HUES6 (cell line): ENCODE measurements at regions not wholly inside any gene's neighbourhood (a gene's known extent, or its start where the extent isn't known, plus 50 kb on each side); places are given as distances from the start of the nearest gene placed in this dataset.

ENCODE experiments used
- H3K27ac ChIP-seq: 2 replicates; pipeline ENCODE4 v1.7.0; 2013; ENCODE audit warnings: low read depth, mild to moderate bottlenecking, low read length, inconsistent platforms
- H3K27me3 ChIP-seq: 2 replicates; pipeline ENCODE4 v1.6.1; 2013; ENCODE audit warnings: low read length; ENCODE audit not compliant: control insufficient read depth, insufficient read depth
- H3K36me3 ChIP-seq: 2 replicates; pipeline ENCODE4 v1.6.1; 2013; ENCODE audit warnings: low read length; ENCODE audit not compliant: control insufficient read depth, insufficient read depth
- H3K4me1 ChIP-seq: 2 replicates; pipeline ENCODE4 v1.6.1; 2013; ENCODE audit warnings: low read length; ENCODE audit not compliant: control insufficient read depth, insufficient read depth
- H3K4me3 ChIP-seq: 2 replicates; pipeline ENCODE4 v1.5.1; 2013; ENCODE audit warnings: low read depth, low read length
- H3K9ac ChIP-seq: one replicate; pipeline ENCODE4 v1.6.1; 2013; ENCODE audit warnings: mild to moderate bottlenecking, low read length
- H3K9me3 ChIP-seq: 2 replicates; pipeline ENCODE4 v1.6.1; 2013; ENCODE audit warnings: low read depth, low read length; ENCODE audit not compliant: control insufficient read depth, insufficient read depth

- Histone ChIP-seq H3K4me1 (no peaks in the 10 kb centered on the region), H3K9ac (no peak overlapping the region), H3K27me3 (no peaks in the 10 kb centered on the region), H3K9me3 (no peaks in the 10 kb centered on the region), H3K27ac (no peak overlapping the region), H3K36me3 (no peaks in the 10 kb centered on the region), H3K4me3 (no peak overlapping the region)
Observed at GRCh38 chr15:87167706-87168105, 1088.0 kb downstream of the AGBL1 start.

DNA sequence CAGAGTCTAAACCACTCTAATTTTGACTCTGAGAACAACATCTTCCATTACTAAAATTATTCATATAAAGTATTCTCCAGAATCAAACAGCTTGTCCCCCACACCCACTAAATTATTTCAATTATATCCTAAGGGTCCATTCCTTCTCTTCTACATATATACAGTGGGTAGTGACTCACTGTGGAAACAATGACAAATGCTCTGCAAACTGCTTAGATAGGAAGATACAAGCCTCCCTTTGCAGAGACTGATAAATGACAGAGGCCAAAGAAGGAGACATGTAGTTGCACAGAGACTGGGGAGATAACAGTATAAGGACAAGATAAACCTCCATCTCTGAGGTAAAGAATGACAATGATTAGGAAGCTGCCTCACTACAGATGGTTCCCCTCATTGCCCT is 1087.4 kb downstream of the AGBL1 start:
- Histone ChIP-seq H3K4me3 (no peak overlapping the region), H3K27ac (no peak overlapping the region), H3K4me1 (no peaks in the 10 kb centered on the region), H3K9me3 (no peaks in the 10 kb centered on the region), H3K36me3 (no peaks in the 10 kb centered on the region), H3K9ac (no peak overlapping the region), H3K27me3 (no peaks in the 10 kb centered on the region)

- no peak overlapping the region for H3K4me3 ChIP-seq
- H3K9me3 ChIP-seq: no peaks in the 10 kb centered on the region
- no peaks in the 10 kb centered on the region for H3K27me3 ChIP-seq
- no peak overlapping the region for H3K9ac ChIP-seq
- H3K36me3 ChIP-seq: no peaks in the 10 kb centered on the region
- H3K4me1 ChIP-seq: no peaks in the 10 kb centered on the region
- H3K27ac ChIP-seq: no peak overlapping the region
Observed at GRCh38 chr15:87155771-87156170, 1076.1 kb downstream of the AGBL1 start.

GRCh38 chr15:87154761-87155160 is 1075.1 kb downstream of the AGBL1 start:
- Histone ChIP-seq H3K27me3 (no peaks in the 10 kb centered on the region), H3K4me1 (no peaks in the 10 kb centered on the region), H3K9me3 (no peaks in the 10 kb centered on the region), H3K4me3 (no peak overlapping the region), H3K9ac (no peak overlapping the region), H3K27ac (no peak overlapping the region), H3K36me3 (no peaks in the 10 kb centered on the region)

DNA sequence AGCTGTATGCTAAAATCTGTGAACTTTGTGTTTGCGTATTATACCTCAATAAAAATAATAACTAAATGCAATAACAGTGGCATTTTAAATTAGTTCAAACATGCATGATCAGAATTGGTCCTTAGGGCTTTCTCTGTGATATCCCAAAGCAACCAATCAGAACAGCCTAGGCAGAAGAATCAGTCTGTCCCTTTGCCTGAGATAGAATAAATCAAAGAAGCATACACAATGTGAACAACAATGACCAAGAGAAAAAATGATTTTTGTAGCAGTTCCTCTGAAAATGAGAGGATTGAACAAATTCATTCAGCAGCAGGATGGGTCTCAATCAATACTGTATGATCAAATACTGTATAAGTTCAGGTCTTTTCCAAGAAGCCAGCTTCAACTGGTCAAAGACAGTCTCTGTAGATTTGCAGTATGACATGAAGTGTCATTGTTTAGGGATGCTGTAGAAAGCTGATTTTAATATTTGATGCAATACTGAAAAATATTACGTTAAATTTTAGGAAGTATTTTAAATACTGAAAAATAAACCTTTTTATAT is 1071.6 kb downstream of the AGBL1 start:
- no peaks in the 10 kb centered on the region for H3K27me3 ChIP-seq
- H3K4me1 ChIP-seq: no peaks in the 10 kb centered on the region
- no peaks in the 10 kb centered on the region for H3K36me3 ChIP-seq
- no peak overlapping the region for H3K4me3 ChIP-seq
- H3K9ac ChIP-seq: no peak overlapping the region
- no peaks in the 10 kb centered on the region for H3K9me3 ChIP-seq
- H3K27ac ChIP-seq: no peak overlapping the region

DNA sequence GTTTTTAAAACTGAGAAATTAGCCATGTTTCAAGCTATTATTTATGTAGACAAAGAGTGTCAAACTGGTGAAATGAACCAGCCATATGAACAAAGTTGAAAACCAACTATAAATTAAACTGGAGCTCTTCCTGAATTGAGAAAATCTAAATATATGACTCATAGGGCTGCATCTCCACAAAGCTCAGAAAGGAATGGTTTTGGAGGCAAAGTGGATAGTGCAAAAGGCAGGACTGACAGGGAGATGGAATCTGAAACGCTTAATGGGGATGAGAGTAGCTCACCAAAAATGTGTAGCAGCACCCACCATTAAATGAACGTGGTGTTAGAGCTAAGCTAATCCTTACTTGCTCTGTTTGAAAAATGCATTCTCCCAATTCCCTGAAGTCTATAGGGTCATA is 1066.0 kb downstream of the AGBL1 start:
- Histone ChIP-seq H3K27ac (no peak overlapping the region), H3K4me3 (no peak overlapping the region), H3K4me1 (no peaks in the 10 kb centered on the region), H3K9me3 (peaks cover 10% of the 10 kb centered on the region), H3K9ac (no peak overlapping the region), H3K27me3 (no peaks in the 10 kb centered on the region), H3K36me3 (no peaks in the 10 kb centered on the region)

DNA sequence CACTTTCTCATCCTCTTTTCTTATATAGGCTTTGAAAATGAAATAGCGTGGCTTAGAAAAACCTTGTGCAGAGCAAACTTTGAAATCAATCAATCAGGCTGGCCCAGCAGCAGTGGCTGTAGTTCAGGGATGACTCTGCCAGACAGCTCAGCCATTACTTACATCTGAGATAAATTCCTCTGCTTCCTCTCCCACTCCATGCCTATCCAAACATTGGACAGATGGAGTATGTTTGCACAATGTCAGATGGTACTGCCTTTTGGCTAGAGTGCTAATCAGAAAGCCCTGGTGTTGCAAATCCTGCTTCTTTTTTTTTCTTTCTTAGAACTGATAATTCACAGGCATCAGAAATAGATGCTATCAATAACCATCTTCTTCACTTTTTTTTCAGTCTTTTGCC is 1065.1 kb downstream of the AGBL1 start:
- Histone ChIP-seq H3K27ac (no peak overlapping the region), H3K9me3 (peaks cover 10% of the 10 kb centered on the region), H3K27me3 (no peaks in the 10 kb centered on the region), H3K9ac (no peak overlapping the region), H3K4me1 (no peaks in the 10 kb centered on the region), H3K36me3 (no peaks in the 10 kb centered on the region), H3K4me3 (no peak overlapping the region)

DNA sequence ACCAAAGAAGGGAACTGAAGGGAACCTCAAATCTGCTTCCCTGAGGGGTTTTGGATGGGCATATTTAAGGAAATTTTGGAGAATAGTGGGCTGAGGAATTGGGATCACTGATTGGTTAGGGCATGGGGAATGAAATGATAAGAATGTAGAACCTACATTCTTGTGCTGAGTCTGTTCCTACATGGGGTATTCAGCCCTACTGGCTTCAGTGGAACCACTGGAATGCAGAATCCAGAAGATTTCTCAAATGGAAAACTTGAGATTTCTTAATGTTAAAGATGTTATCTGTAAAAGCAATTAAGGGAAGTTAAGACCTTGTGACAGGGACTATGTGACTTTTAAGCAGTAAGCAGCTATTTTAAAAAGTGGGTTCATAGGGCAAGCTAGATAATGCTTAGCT is 1062.4 kb downstream of the AGBL1 start:
- Histone ChIP-seq H3K4me3 (no peak overlapping the region), H3K9me3 (peaks cover 10% of the 10 kb centered on the region), H3K27ac (no peak overlapping the region), H3K36me3 (no peaks in the 10 kb centered on the region), H3K9ac (no peak overlapping the region), H3K27me3 (no peaks in the 10 kb centered on the region), H3K4me1 (no peaks in the 10 kb centered on the region)

DNA sequence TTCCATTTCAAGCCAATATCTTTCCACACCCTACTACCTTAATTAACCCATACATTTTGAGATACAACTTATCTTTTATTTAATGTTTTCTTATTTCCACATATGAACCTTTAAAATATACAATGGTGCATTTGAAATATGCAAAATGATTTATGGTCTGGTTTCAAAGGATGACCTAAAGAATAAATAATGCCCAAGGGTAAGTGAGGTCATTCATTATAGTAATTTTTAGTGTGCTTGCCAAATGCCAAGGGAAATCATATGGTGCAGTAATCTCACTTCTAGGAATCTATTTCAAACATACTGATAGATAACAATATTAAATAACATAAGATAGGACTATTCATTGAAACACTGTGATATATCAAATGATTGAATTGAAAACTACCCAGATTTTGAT is 1055.4 kb downstream of the AGBL1 start:
- Histone ChIP-seq H3K27me3 (no peaks in the 10 kb centered on the region), H3K9ac (no peak overlapping the region)

DNA sequence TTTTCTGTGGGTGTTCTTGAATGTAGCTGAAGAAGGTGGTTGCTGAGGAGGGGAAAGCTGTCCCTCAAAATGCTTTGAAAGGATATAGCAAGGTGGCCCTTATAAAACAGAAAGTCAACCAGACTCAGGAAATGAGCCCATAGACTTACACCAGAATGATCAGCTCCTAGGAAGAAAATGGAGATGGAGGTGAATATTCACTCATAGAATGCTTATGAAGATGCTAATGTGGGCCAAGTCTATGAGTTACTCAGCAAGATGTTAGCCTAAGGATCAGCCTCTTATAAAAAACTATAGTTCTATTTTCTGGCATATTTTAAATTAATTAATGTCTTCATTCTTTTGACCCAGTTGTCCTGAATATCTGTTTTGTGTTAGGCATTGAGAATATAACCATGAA is 1054.0 kb downstream of the AGBL1 start:
- Histone ChIP-seq H3K36me3 (no peaks in the 10 kb centered on the region), H3K4me3 (no peak overlapping the region), H3K27ac (no peak overlapping the region), H3K9ac (no peak overlapping the region), H3K27me3 (no peaks in the 10 kb centered on the region), H3K9me3 (no peaks in the 10 kb centered on the region), H3K4me1 (no peaks in the 10 kb centered on the region)

More for the DNA sequence above, 1055.4 kb downstream of the AGBL1 start:
- H3K27ac ChIP-seq: no peak overlapping the region
- no peaks in the 10 kb centered on the region for H3K4me1 ChIP-seq
- H3K9me3 ChIP-seq: no peaks in the 10 kb centered on the region
- H3K36me3 ChIP-seq: no peaks in the 10 kb centered on the region
- H3K4me3 ChIP-seq: no peak overlapping the region

GRCh38 chr15:87131067-87131466 is 1051.4 kb downstream of the AGBL1 start:
- Histone ChIP-seq H3K27me3 (no peaks in the 10 kb centered on the region), H3K36me3 (no peaks in the 10 kb centered on the region), H3K9me3 (no peaks in the 10 kb centered on the region), H3K9ac (no peak overlapping the region), H3K27ac (no peak overlapping the region), H3K4me1 (no peaks in the 10 kb centered on the region), H3K4me3 (no peak overlapping the region)

DNA sequence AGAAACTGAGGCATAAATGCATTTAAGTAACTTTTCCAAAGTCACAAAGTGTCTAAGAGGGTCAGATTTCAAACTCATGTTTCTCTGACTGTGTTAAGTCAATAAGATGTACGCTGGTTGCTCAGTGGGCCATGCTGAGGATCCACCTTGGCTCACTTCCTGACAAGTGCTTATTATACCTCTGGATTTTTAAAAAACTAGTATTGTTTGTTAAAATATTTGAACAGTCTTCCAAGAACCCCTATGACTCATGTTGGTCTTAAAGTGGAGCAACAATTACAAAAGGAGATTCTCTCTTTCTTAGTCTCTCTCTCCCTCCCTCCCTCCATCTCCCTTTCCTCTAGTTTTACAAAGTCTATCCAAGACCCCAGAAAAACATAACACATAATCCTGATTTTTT is 1050.2 kb downstream of the AGBL1 start:
- Histone ChIP-seq H3K9ac (no peak overlapping the region), H3K36me3 (no peaks in the 10 kb centered on the region)

More for the DNA sequence above, 1050.2 kb downstream of the AGBL1 start:
- H3K4me3 ChIP-seq: no peak overlapping the region
- no peaks in the 10 kb centered on the region for H3K4me1 ChIP-seq
- H3K9me3 ChIP-seq: no peaks in the 10 kb centered on the region
- H3K27ac ChIP-seq: no peak overlapping the region
- no peaks in the 10 kb centered on the region for H3K27me3 ChIP-seq
